Islet precursor cell (in vitro differentiated cells): ENCODE measurements at regions not wholly inside any gene's neighbourhood (a gene's known extent, or its start where the extent isn't known, plus 50 kb on each side); places are given as distances from the start of the nearest gene placed in this dataset.
"Not testable (repeated sequence)": the region's sequence is repeated elsewhere in the genome, so short reads cannot be mapped to it uniquely, and the experiment has no call there.

Experiments
- DNase-seq: peaks from one replicate; pipeline ENCODE4 v3.0.0-alpha.2; 2018

DNA sequence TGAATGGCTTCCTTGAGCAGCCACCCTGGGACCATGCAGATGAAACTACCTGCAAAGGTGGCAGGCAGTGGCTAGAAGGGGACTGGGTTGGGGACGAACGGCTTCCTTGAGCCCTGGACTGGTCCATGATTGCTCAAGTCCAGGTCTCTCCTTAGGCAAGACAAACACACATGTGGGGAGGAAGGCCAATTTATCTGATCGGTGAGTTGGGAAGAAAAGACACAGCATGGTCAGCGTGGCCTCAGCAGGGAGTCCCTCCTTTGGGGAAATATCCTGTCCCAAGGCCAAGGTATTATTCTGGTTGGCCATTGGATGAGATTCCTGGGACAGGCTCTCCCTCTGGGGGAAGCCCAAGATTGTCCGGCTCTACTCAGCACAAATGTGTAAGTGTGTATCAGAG lies 116.3 kb upstream of the ERG start:
- DNase-seq: no peak

DNA sequence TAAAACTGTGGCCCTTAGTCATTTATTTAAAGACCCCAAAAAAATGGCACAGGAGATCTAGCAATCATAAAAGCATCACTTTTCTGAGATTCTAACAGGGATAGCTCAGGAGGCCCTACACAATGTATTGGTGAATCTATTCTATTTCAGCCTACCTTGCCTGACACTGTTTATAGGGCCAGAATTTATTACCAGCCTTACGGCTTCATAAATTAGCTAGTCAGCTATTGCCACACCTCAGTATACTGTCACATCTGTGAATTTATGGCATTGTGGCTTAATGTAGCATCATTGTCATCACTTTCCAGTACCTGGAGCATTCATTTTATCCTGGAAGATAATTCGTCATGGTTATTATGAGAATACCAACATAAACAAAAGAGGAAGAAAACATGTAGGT lies 121.2 kb upstream of the ERG start:
- DNase-seq: no peak

DNA sequence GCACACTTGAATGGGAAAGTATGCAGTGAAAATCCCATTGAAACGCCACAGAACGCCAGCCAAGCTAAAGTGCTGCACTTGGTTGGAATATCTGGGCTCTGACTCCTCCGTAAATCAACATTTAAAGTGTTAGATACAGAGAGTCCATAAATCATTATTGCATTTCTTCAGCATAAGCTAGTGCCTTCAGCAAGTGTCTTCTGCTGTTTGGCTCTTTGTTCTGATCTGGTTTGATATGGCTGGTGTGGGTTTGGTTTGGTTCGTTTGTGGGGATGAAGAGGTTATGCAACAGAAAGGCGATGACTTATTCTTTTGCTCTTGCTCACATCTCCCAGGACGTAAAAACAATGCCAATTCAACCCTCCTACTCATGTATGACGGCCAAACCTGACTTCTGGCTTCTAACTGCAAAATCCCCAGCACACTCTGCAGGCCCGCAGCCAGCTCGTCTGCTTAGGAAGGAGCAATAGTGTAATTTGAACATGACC lies 121.8 kb upstream of the ERG start:
- DNase-seq: no peak

DNA sequence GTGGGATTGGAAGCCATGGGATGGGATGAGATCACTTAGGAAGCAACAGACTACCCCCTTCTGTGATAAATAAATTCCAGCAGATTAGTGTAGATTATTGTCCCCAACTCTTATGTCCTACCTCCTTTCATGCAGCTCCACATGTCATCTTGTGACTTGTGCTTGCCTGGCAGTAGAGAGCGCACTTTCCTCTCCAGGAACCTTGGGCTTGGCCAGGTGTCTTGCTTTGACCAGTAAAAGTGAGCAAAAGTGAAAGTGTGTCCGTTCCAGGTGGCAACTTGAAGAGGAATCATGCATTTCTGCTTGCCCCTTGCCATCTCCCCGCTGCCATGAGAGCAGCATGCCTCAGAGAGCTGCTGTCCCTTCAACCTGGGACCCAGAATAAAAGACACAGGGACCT lies 122.9 kb upstream of the ERG start:
- DNase-seq: no peak

DNA sequence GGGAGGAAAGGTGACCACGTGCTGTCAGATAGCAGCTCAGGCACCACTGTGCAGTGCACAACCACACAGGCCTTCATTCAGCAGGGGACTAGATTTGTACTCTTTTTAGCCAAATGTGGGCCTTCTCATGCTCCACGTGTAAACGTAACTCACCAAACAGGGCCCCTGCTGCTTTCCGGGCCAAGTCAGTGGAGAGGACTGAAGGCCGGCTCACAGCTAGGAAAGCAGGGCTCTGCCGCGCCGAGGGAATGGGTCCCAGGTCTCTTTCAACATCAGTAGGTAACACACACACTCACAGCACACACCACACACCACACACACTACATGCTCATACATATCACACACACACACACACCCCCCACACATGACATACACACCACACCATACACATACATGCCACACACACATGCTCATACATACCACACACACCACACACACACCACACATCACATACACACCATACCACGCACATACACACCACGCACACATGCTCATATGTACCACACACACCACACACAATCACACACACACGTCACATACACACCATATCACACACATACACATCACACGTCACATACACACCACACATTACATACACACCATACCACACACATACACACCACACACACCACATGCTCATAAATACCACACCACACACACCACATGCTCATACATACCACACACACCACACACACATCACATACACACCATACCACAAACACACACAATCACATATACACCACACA lies 124.0 kb upstream of the ERG start:
- no peak for DNase-seq

DNA sequence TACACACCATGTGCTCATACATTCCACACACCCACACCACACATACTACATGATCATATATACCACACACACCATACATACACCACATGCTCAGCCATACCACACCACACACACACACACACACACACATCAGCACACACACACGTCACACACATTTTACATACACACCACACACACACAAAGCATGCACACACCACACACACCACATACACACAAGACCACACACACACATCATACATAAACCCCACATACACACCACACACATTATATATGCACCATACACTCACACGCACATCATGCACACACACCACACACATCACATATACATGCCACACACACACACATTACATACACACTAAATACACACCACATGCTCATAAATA lies 124.5 kb upstream of the ERG start:
- DNase-seq: no peak

DNA sequence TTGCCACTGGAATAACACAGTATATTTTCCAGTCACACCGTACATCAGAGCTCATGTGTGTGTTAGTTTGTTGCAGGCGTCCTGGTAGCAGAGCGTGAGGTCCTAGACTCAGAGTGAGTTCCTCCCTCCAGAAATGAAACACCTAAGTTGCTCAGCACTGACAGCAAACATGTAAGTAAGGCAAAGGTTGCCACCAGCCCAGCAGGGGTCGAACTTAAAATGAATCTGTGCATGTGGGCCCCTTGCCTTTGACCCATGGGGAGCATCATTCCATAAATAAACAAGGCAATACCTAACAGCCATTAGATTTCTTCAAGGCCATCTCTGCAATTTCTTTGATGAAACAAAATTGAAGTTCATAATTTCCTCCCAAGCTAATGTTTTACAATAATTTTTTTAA lies 125.3 kb upstream of the ERG start:
- DNase-seq: no peak

DNA sequence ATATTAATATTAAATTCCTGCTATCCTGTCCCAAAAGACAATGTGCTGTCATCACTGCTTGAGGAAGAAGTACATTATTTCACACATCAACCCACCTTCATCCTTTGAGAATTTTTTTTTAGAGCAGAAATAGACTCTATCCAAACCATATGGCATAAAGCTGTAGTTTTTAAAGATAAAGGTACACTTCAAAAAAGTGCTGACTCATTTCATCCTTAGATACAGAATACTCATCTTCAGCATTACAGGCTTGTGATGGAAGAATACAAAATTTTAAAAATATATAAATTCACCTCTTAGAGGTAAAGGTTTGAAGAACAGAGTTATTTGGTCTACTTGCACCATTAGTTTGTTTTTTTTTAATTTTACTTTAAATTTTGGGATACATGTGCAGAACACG lies 126.7 kb upstream of the ERG start:
- DNase-seq: no peak

DNA sequence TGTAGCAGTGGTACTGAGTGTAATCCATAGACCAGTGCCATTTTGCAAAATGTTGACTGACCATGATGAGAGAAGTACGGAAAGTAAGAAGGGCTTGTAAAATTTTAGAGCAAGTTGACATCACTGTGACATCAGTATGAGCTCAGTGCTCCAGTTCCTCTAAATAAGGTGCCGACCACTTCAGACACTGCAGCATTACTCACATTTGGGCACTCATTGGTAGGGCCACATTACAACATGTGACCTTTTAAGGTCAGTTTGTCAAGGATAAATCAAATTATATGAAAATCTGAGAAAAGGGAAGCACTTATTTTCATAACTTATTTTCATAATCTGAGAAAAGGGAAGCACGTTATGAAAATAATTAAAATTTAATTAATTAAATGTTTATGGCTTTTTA lies 128.0 kb upstream of the ERG start:
- DNase-seq: no peak

DNA sequence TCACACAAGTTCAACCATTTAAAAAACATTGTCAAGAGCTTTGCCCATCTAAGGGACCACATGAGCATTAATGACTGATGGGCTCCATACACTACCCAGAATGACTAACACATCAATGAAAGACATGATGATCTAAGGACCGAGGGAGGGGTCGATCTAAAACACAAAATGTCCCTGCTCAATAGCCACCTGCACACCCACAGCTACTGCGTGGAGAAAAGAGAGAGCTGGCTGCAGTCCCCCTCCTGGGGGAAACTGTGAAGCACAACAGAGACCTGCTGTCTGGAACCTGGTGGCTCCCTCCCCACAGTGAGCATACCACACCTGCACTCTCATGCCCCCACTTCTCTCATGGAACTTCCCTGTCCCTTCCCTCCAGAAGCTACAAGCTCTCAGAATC lies 130.1 kb upstream of the ERG start:
- no peak for DNase-seq

DNA sequence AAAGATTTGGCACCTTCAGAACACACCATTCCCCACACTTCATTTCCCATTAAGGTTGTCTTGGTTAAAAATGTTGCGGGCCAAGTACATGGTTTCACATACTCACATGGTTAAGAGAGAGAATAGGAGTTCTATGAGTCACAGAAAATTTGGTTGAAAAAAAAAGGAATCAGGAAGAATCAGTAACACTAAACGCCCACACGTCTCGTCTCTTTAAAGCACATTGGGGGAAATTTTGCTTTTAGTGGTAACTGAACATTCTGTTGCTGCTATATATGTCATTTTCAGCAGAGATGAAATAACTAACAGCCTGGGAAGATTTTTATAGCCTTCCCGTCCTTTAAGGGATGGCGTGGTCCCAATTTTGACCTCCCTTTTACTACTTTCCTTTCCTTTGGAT lies 132.9 kb upstream of the ERG start:
- no peak for DNase-seq

DNA sequence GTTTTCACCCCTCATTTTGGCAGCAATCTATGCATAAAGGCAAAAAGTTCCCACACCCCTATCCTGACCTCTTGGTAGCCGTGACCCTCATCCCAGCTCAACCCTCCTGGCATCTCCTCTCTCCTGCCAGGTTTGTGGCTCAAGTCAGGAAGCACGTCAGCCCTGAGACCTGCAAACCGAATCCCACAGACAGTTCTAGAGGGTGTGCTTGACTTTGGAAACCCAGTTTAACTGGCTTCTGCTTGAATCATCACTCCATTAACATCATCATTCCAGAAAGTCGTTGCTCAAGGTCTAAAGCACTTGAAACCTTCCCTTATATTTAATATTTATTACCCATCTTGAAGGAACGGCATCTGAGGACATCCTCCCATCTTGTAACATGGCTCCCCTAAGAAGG lies 133.4 kb upstream of the ERG start:
- no peak for DNase-seq

DNA sequence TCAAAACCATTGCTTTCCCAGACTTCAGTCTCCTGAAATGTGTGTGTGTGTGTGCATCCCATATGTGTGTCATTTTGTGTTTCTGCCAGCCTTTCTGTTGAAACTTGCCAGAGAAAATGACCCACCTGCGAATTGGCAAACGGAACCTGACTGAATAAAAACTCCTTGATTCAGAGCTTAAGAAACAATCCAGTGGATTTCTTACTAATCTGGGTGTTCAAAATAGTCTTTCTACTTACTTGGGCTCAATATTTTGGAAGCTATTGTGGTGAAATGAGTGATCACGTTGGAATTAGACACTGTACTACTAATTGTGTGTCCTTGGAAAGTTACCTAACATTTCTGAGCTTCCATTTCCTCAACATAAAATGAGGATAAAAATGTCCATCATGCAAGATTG lies 138.9 kb upstream of the ERG start:
- no peak for DNase-seq

DNA sequence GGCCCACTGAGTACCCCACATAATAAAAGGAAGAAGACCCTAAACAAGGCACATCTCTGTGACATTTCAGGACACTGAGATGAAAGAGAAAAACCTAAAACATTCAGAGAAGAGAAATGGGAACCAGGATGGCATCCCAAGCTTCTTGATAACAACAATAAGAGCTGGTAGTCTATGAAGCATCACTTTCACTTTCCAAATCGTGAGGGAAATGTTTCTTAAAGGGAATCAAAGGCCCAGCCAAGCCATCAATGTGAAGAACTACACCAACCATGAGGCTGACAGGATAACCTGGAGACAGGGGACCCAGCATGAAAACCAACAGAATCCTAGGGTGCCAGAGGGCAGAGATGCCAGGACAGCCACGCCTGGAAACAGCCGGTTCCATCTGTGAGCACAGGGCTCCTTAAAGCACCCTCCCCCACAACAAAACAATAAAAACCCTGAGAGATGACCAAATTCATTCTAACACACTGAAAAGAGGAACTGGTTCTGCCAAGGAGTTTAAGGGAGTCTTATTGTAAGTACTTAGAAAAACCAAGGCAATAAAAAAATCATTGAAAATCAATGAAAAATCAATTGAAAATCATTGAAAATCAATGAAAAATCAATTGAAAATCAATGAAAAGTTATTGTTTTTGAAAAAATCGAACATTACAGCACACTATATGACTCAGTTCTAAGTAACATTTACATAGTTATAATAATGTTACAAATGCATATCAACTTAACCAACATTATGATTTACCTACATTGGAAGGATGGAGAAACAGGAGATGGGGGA lies 141.5 kb upstream of the ERG start:
- no peak for DNase-seq

DNA sequence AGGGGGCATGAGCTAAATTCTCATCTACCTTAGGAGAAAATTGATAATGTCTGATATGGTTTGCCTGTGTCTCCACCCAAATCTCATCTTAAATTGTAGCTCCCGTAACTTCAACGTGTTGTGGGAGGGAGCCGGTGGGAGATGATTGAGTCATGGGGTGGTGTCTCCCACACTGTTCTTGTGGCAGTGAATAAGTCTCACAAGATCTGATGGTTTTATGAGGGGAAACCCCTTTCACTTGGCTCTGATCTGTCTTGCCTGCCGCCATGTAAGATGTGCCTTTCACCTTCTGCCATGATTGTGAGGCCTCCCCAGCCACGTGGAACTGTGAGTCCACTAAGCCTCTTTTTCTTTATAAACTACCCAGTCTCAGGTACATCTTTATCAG lies 142.1 kb upstream of the ERG start:
- not testable (repeated sequence) for DNase-seq

DNA sequence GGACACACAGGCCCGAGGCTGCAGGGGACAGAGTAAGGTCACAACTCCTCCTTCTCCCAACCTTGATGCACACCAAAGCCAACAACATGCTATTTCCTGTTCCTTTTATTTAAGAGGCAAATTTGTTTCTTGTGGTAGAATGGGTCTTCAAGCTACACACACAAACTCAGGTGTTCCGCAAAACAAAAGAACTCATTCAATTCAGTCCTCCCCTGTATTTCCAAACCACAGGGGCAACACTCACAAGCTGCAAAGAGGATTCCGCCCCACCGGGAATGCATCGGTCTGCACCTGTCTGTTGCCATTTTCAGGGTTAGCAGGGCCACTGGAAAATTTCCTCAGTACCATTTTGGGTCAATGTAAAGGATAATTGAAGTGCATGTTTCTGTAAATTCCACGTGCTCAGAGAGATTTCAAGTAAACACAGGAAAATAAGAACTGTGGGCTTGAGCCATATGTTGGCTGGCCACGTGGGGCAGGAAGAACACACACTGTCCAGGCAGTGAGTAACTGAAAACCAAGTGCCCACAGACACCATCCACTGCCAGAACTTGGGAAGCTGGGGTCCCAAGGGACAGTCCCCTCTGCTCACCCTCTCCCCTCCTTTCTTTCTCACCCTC lies 145.2 kb upstream of the ERG start:
- no peak for DNase-seq

DNA sequence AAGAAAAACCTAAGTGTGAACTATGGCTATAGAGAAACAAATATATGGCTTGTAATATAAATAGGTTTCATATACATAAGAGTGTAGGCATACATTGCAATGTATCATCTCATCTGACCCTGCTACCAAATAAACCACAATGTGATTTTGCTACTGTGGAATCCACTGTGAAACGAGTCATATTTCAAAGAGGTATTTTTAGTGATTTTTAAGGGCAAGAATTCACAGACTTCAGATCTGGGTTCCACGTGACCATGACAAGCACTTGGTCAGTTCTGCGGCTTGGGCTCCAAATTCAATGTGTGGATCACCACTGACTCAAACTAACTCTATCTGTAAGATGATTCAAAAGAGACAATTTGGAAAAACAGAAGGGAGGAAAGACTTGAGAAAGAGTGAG lies 147.0 kb upstream of the ERG start:
- no peak for DNase-seq

DNA sequence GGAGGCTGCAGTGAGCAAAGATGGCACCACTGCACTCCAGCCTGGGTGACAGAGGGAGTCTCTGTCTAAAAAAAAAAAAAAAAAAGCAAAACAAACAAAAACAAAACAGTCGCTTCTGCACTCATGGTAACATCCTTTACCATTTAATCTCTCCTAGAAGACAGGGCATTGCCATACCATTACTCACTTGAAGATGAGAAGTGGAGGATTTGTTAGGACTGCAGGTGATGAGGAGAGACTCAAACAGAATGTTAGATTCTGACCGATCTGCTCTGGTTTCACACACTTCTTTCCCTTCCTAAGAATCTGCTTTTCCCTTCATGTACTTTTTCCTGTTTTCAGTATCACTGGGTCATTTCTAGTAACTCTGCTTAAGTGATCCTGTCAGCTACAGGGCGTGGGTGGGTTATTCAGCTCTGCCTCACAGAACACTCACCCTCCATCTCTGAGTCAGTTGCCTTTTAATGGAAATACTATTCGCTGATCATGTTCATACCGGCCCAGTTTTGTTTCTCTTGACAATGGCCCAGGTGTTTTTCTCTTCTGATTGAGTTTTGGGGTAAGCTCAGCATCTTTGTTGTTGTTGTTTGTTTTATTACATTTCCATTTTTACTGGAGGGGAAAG lies 148.0 kb upstream of the ERG start:
- DNase-seq: no peak

DNA sequence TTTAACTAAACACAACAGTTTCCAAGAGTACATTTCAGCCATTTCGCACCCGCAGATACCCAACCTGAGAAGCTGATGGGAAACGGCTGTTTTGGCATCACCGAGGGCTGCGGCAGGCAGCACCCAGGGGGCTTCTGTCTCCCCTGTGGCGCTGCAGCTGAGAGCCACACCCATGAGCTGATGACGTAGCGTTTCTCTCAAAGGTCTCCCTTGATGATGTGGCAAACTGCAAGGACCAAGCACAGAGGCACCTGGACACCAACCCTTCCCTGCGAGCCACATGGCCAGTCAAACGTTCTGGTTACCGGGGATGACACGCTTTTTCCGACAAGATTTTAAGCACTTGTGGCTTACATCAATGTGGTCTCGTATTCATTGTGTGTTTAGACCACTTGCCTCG lies 150.8 kb upstream of the ERG start:
- DNase-seq: no peak

DNA sequence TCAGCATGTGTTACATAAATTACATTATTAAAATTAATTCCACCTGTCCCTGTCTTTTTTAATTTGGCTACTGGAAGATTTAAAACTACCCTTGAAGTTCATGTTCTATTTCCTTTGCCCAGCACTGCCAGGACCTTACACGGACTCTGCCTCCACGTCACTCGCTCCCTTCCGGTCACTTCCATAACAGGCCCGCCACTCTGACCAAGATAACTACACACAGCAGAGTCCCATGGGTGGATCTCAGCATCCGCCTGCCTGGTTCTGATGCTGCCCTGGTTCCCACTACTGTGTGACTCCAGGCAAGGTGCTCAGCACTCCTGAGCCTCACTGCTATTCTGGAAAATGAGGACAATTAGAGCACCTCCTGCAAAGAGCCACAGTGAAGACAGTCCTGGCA lies 153.3 kb upstream of the ERG start:
- DNase-seq: no peak

DNA sequence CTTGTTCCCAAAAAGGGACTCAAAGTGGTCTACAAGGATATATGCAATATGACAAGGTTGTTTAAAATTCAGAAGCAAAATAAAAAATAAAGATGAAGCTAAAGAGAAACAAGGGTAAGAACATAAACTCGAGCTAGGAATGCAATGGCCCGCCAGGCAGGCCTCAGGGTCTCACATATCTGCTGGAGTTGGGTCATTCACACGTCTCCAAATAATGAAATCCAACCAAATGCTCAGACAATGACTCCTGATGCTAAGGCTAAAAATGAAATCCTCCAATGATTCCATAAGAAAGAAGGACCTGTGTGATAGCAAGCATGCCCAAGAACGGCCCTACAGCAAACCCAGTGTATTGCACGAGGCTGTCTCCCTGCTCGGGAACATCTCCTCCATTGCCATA lies 153.3 kb upstream of the ETS2 start:
- no peak for DNase-seq

DNA sequence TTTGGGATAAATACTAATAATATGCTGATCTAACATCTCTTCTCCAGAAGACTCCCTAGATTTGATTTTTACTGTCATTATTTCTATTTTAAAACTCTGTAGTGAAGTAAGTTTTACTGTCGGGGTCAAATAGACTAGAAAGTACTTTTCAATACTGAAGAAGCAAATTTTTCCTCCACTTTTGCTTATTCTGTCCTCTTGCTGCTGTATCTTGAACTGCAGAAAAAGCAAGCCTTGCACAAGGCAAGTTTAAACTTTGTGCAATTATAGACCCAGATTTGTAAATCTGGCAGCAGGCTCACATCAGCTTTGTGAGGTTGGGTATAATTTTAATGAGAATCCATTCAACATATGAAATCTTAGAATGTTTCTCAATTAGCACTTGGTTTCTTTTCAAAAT lies 151.1 kb upstream of the ETS2 start:
- DNase-seq: no peak

DNA sequence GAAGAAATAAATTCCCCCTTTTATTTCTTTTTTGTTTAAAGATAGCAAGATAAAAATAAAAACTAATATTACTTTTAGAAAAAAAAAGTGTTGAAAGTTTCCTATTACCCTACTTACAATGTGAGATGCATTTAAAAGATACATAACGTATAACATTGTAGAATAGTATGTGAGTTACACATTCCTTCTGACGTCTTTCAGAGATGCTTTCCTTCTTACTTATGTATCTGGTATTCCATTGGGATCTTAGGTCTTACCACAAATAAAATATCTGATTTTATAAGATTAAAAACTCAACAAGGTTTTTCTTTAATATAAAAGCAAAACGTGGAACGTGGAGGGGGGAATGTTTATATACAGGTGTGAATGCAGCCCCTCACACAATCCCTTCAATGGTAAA lies 147.2 kb upstream of the ETS2 start:
- DNase-seq: no peak

DNA sequence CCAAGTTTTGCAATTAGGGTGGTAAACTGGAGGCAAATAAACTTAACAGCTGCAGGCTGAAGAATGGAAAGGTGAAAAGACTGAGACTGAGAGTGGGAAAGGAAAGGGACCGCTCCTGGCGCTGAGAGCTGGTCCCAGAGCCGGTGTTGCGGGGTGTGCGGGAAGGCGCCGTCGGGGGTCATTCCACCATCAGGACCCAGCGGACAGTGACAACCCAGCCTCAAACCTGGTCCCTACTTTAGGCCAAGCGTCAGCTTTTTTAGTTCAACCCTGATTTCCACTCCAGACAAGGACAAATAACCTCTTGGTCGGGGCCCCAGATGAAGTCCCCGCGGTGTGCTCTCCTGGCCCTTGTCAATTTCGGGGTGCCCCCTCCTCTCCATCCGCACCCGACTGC lies 145.8 kb upstream of the ETS2 start:
- no peak for DNase-seq
